Trophoblast cell (in vitro differentiated cells and primary cell): ENCODE measurements at regions not wholly inside any gene's neighbourhood (a gene's known extent, or its start where the extent isn't known, plus 50 kb on each side); places are given as distances from the start of the nearest gene placed in this dataset.

Experiments used
- DNase-seq, 2 donors: peaks; one replicate each; pipeline ENCODE4 v3.0.0-alpha.2; 2016
- H2AFZ ChIP-seq: 2 replicates; pipeline ENCODE4 v1.6.1; 2013; ENCODE audit warnings: low read length, moderate library complexity, mild to moderate bottlenecking; ENCODE audit not compliant: insufficient read depth, poor library complexity
- H2AK5ac ChIP-seq: 2 replicates; pipeline ENCODE4 v1.6.1; 2013; ENCODE audit warnings: mild to moderate bottlenecking, low read length
- H2BK120ac ChIP-seq: 2 replicates; pipeline ENCODE4 v1.6.1; 2013; ENCODE audit warnings: low read length, mild to moderate bottlenecking, moderate library complexity; ENCODE audit not compliant: insufficient read depth, poor library complexity
- H2BK12ac ChIP-seq: 2 replicates; pipeline ENCODE4 v1.6.1; 2013; ENCODE audit warnings: mild to moderate bottlenecking, low read length, moderate library complexity
- H2BK5ac ChIP-seq: 2 replicates; pipeline ENCODE4 v1.6.1; 2013; ENCODE audit warnings: low read length, low read depth, moderate library complexity, mild to moderate bottlenecking; ENCODE audit not compliant: poor library complexity
- H3K14ac ChIP-seq: 2 replicates; pipeline ENCODE4 v1.6.1; 2013; ENCODE audit warnings: mild to moderate bottlenecking, low read length
- H3K18ac ChIP-seq: 2 replicates; pipeline ENCODE4 v1.6.1; 2013; ENCODE audit warnings: mild to moderate bottlenecking, low read length
- H3K23ac ChIP-seq: 2 replicates; pipeline ENCODE4 v1.6.1; 2013; ENCODE audit warnings: low read length
- H3K27ac ChIP-seq: 2 replicates; pipeline ENCODE4 v1.5.1; 2013; ENCODE audit warnings: low read depth, mild to moderate bottlenecking, inconsistent platforms, low read length, moderate library complexity
- H3K27me3 ChIP-seq: 2 replicates; pipeline ENCODE4 v1.6.1; 2013; ENCODE audit warnings: inconsistent platforms, mild to moderate bottlenecking, low read length, moderate library complexity; ENCODE audit not compliant: insufficient read depth
- H3K36me3 ChIP-seq, 2 experiments: 1 replicate in 1 of 2; 2 replicates in 1 of 2; pipeline ENCODE4 v1.6.1; 2013; ENCODE audit warnings: low read length in 2 of 2, mild to moderate bottlenecking in 2 of 2, moderate library complexity in 1 of 2; ENCODE audit not compliant: insufficient read depth in 2 of 2, control insufficient read depth in 1 of 2
- H3K4ac ChIP-seq: 2 replicates; pipeline ENCODE4 v1.6.1; 2013; ENCODE audit warnings: low read depth, mild to moderate bottlenecking, low read length, moderate library complexity
- H3K4me1 ChIP-seq, 2 experiments: 1 replicate in 1 of 2; 2 replicates in 1 of 2; pipeline ENCODE4 v1.6.1; 2013; ENCODE audit warnings: low read length in 2 of 2, mild to moderate bottlenecking in 2 of 2, moderate library complexity in 1 of 2; ENCODE audit not compliant: insufficient read depth in 2 of 2, control insufficient read depth in 1 of 2
- H3K4me2 ChIP-seq: 2 replicates; pipeline ENCODE4 v1.6.1; 2013; ENCODE audit warnings: inconsistent platforms, mild to moderate bottlenecking, low read length, moderate library complexity
- H3K4me3 ChIP-seq: 2 replicates; pipeline ENCODE4 v1.5.1; 2013; ENCODE audit warnings: mild to moderate bottlenecking, low read depth, low read length, inconsistent platforms
- H3K79me1 ChIP-seq: one replicate; pipeline ENCODE4 v1.6.1; 2013; ENCODE audit warnings: low read length
- H3K79me2 ChIP-seq: 2 replicates; pipeline ENCODE4 v1.6.1; 2013; ENCODE audit warnings: low read length, mild to moderate bottlenecking; ENCODE audit not compliant: control insufficient read depth, insufficient read depth, poor library complexity
- H3K9ac ChIP-seq: 2 replicates; pipeline ENCODE4 v1.6.1; 2013; ENCODE audit warnings: mild to moderate bottlenecking, low read length
- H3K9me3 ChIP-seq: 2 replicates; pipeline ENCODE4 v1.6.1; 2013; ENCODE audit warnings: low read depth, mild to moderate bottlenecking, control low read depth, inconsistent platforms, low read length; ENCODE audit not compliant: insufficient read depth
- H4K12ac ChIP-seq: 2 replicates; pipeline ENCODE4 v1.6.1; 2013; ENCODE audit warnings: low read depth, mild to moderate bottlenecking, low read length, moderate library complexity
- H4K8ac ChIP-seq: 2 replicates; pipeline ENCODE4 v1.6.1; 2013; ENCODE audit warnings: low read depth, mild to moderate bottlenecking, low read length, moderate library complexity
- H4K91ac ChIP-seq: one replicate; pipeline ENCODE4 v1.6.1; 2013; ENCODE audit warnings: low read depth, mild to moderate bottlenecking, low read length, moderate library complexity
- WGBS: extraction: QIAGEN DNeasy Blood & Tissue Kit; methylation state at CpG from one replicate; pipeline ENCODE4 v1.1.7; 2013; ENCODE audit warnings: missing lambda C conversion rate; ENCODE audit not compliant: insufficient read length, insufficient coverage; ENCODE audit errors: extremely low coverage; 5-methylcytosine and 5-hydroxymethylcytosine counted together

GRCh38 chr7:156446990-156447389, 193.6 kb upstream of the RNF32 start:
- Histone ChIP-seq H3K9ac (no peak overlapping the region), H3K36me3 (no peaks in the 10 kb centered on the region), H3K18ac (no peak overlapping the region), H3K4me1 (no peaks in the 10 kb centered on the region), H3K4me3 (no peak overlapping the region), H3K9me3 (peaks cover 11% of the 10 kb centered on the region), H3K27me3 (no peaks in the 10 kb centered on the region), H2AK5ac (no peak overlapping the region), H2BK120ac (no peak overlapping the region), H4K12ac (no peak overlapping the region), H3K27ac (no peak overlapping the region), H3K79me2 (no peaks in the 10 kb centered on the region), H3K14ac (no peak overlapping the region), H2BK12ac (no peak overlapping the region), H2AFZ (no peak overlapping the region), H4K91ac (no peak overlapping the region), H3K4ac (no peak overlapping the region), H3K79me1 (no peaks in the 10 kb centered on the region), H4K8ac (no peak overlapping the region), H2BK5ac (no peak overlapping the region), H3K4me2 (no peak overlapping the region), H3K23ac (no peak overlapping the region)
- DNase-seq: no peak

GRCh38 chr7:156445997-156446761, 194.4 kb upstream of the RNF32 start:
- Histone ChIP-seq H3K4me1 (no peaks in the 10 kb centered on the region), H3K4ac (no peak overlapping the region), H4K91ac (no peak overlapping the region), H3K9me3 (peaks cover 11% of the 10 kb centered on the region), H2BK12ac (no peak overlapping the region), H3K9ac (no peak overlapping the region), H2AFZ (no peak overlapping the region), H3K4me3 (no peak overlapping the region), H3K4me2 (no peak overlapping the region), H3K23ac (no peak overlapping the region), H3K14ac (no peak overlapping the region), H3K27me3 (no peaks in the 10 kb centered on the region), H3K18ac (no peak overlapping the region), H3K79me2 (no peaks in the 10 kb centered on the region), H3K36me3 (no peaks in the 10 kb centered on the region), H3K79me1 (no peaks in the 10 kb centered on the region), H4K8ac (no peak overlapping the region), H2AK5ac (no peak overlapping the region), H4K12ac (no peak overlapping the region), H3K27ac (no peak overlapping the region), H2BK5ac (no peak overlapping the region), H2BK120ac (no peak overlapping the region)
- DNase-seq: no peak
- WGBS: no CpG with 5 or more reads among the region's 16 CpGs

- H3K36me3 ChIP-seq: no peaks in the 10 kb centered on the region
- H4K12ac ChIP-seq: no peak overlapping the region
- H3K4me1 ChIP-seq: no peaks in the 10 kb centered on the region
- no peak overlapping the region for H4K8ac ChIP-seq
- H2AFZ ChIP-seq: no peak overlapping the region
- H3K4me3 ChIP-seq: no peak overlapping the region
- no peak overlapping the region for H3K9ac ChIP-seq
- H2BK12ac ChIP-seq: no peak overlapping the region
- H2AK5ac ChIP-seq: no peak overlapping the region
- H3K79me2 ChIP-seq: no peaks in the 10 kb centered on the region
- no CpG with 5 or more reads among the region's 10 CpGs for WGBS
- H3K9me3 ChIP-seq: peaks cover 4% of the 10 kb centered on the region
- H3K79me1 ChIP-seq: no peaks in the 10 kb centered on the region
- no peak overlapping the region for H3K27ac ChIP-seq
- H2BK5ac ChIP-seq: no peak overlapping the region
- H3K4me2 ChIP-seq: no peak overlapping the region
- no peak overlapping the region for H3K18ac ChIP-seq
- no peak overlapping the region for H3K4ac ChIP-seq
- no peak overlapping the region for H2BK120ac ChIP-seq
- DNase-seq: no peak
- no peak overlapping the region for H3K14ac ChIP-seq
- no peak overlapping the region for H3K23ac ChIP-seq
- no peak overlapping the region for H4K91ac ChIP-seq
- H3K27me3 ChIP-seq: no peaks in the 10 kb centered on the region
Measured at GRCh38 chr7:156442516-156442915, 198.1 kb upstream of the RNF32 start.

DNA sequence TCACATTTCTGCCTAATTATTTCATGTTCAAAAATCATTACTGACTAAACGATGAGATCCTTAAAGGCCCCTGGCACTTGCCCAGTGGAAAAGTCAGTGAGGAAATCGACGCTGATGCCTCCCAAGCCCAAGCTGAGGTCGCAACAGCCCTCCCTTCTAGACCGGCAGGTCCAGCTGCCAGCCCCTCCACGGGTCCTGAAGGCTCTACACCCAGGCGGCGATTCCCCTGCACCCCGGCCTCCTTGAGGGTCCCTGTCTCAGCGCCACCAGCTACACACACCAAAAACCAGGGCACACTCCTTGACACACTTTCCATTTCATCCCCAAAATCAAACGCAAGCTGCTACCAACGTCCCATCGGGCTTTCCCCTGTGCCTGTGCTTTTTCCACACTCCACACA, 200.1 kb upstream of the RNF32 start:
- H4K8ac ChIP-seq: no peak overlapping the region
- H3K18ac ChIP-seq: no peak overlapping the region
- no peak overlapping the region for H3K14ac ChIP-seq
- no peak overlapping the region for H3K27ac ChIP-seq
- no peaks in the 10 kb centered on the region for H3K79me2 ChIP-seq
- H3K27me3 ChIP-seq: no peaks in the 10 kb centered on the region
- H3K23ac ChIP-seq: no peak overlapping the region
- DNase-seq: no peak
- no peak overlapping the region for H2AFZ ChIP-seq
- H3K9ac ChIP-seq: no peak overlapping the region
- no peak overlapping the region for H3K4me3 ChIP-seq
- no peaks in the 10 kb centered on the region for H3K4me1 ChIP-seq
- no peak overlapping the region for H4K12ac ChIP-seq
- H3K9me3 ChIP-seq: peaks cover 4% of the 10 kb centered on the region
- no peak overlapping the region for H2AK5ac ChIP-seq
- WGBS: no CpG with 5 or more reads among the region's 13 CpGs
- no peak overlapping the region for H4K91ac ChIP-seq
- H3K79me1 ChIP-seq: no peaks in the 10 kb centered on the region
- no peak overlapping the region for H3K4me2 ChIP-seq
- H3K36me3 ChIP-seq: no peaks in the 10 kb centered on the region
- no peak overlapping the region for H2BK12ac ChIP-seq
- H2BK120ac ChIP-seq: no peak overlapping the region
- H3K4ac ChIP-seq: no peak overlapping the region
- no peak overlapping the region for H2BK5ac ChIP-seq
